ENCODE measurements at regions not wholly inside any gene's neighbourhood (a gene's known extent, or its start where the extent isn't known, plus 50 kb on each side); places are given as distances from the start of the nearest gene placed in this dataset.

- TF ChIP-seq CTCF (IDR thresholded peaks at IDR 0.05) (no peak), POLR2A (IDR thresholded peaks at IDR 0.05) (no peak)
Observed at GRCh38 chr16:6110346-6110745, 1012.8 kb upstream of the EEF2KMT start.

Data from vagina (tissue), 2 donors.